ENCODE measurements at regions not wholly inside any gene's neighbourhood (a gene's known extent, or its start where the extent isn't known, plus 50 kb on each side); places are given as distances from the start of the nearest gene placed in this dataset.
"Not testable (repeated sequence)": the region's sequence is repeated elsewhere in the genome, so short reads cannot be mapped to it uniquely, and the experiment has no call there.

- DNase-seq (ENCODE audit: low read depth): no peak
These were observed 232.8 kb upstream of the MCHR2 start for GRCh38 chr6:100226811-100227210.

- not testable (repeated sequence) for DNase-seq (ENCODE audit: low read depth)
These were observed 229.9 kb upstream of the MCHR2 start for GRCh38 chr6:100223952-100224351.

DNA sequence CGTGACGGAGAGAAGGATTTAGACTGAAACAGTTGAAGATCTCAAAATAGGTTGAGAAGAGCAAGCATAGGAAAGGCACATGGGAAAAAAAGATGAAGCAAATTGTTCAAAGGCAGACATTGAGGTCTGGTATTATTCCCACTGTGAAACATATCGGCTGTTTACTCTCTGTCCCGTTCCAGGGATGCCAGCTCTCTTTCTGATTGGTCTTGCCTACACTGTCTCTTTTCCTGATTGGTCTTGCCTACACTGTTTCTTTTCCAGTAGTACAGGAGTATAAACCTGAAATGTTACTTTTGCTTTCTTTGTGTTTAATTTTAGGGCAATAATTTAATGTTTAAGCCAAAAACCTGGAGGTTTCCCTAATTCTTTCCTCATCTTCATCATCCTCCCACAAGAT, 226.5 kb upstream of the MCHR2 start:
- DNase-seq (ENCODE audit: low read depth): no peak

DNA sequence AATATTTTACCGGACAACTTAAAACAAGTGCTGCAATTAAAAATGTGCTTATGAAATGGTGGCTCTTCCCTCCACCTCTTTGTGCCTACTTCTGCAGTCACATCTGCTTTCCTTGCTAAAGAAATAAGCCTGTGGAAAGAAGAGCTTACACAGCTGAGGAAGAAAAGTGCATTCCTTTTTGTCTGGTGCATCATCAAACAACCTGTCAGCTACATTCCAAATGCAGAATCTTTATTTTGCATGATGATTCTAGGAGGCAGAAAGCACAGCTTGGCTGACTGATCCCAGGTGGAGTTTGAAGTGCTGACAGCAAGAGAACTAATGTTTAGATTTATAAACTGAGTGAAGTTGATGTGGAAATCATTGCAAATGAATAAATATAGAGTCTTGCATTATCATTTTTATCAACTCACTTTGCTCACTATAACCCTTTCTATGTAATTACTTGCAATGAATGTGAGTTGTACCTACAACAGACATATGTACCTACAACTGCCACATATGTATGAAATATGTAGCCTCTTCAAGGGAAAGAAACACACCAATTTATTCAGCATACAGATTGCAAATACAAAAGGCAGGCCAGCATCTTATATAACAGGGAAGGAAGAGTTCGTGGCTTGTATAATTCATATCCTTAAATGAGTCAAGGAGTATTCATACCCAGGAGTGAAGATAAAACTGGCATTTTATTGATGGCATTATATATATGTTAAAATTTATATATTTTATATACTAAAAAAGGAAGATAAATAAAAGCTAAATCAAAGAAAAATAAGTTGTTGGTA, 223.4 kb upstream of the MCHR2 start:
- DNase-seq (ENCODE audit: low read depth): no peak

- no peak for DNase-seq (ENCODE audit: low read depth)
These were observed 222.7 kb upstream of the MCHR2 start for GRCh38 chr6:100216760-100217159.

GRCh38 chr6:100212131-100212530, 218.1 kb upstream of the MCHR2 start:
- DNase-seq (ENCODE audit: low read depth): no peak

GRCh38 chr6:100210137-100211117, 216.4 kb upstream of the MCHR2 start:
- no peak for DNase-seq (ENCODE audit: low read depth)

DNA sequence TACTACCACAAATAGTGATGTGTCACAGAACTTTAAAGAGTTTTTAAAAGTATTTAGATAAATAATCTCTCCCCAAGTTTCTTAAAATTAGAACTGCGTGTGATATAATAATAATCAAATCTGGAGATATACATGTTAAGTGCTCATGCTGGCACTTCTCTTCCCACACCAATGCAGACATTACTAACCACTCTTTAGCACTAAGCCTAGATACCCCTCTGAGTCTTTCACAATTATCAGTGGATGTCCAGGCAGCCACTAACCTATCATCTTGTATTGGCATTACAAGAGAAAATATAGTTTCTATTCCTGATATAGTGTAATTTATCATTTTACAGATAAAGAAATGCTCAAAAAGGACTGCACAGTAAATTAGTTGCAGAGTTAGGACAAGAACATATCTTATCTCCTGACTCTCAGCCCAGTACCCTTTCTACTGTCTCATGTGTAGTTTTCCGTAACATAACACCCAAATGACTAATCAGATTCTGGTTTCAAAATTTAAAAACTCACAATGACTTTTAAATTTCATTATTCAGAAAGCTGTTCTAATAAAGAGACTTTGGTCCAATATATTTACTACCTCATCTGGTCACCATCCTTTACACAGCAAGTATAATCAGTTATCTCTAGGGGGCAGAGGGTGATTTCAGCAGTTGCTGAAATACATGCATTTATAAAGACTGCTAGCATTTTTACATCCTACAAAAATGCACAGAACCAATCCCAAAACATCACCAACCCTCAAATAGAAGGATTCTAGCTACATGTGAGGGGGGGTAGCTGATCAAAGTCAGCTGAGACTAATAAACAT, 215.5 kb upstream of the MCHR2 start:
- DNase-seq (ENCODE audit: low read depth): no peak

GRCh38 chr6:100203400-100203799, 209.4 kb upstream of the MCHR2 start:
- no peak for DNase-seq (ENCODE audit: low read depth)

DNA sequence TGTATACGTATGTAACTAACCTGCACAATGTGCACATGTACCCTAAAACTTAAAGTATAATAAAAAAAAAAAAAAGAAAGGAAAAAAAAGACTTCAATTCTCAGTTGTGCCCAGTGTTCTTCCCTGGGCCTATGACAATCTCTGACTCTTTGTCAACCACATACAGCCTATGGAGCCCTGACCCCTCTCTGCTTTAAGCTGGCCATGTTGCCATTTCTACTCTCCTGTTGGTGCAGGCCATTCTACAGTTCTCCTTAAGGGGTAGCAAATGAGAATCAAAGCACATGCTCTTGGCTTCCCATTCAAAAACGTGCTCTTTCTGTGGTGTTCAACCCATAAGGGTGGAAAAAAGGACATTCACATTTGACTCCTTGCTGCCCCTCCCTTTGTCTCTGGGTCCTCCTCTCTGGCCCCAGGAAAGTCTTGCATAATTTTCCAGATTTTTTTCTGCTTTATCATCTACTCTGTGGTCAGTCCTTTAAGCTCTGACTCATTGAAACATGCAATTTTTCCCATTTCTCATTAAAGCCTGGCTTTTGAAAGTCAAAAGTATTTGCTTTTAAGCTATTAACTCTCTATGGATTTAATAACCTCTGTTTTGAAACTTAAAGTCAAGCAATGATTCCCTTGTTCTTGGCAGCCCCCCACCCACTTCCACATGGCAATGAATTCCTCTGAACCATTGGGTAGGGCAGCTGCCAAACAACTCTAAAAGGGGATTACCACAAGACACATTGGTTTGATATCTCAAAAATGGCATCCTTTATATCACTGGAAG, 208.6 kb upstream of the MCHR2 start:
- no peak for DNase-seq (ENCODE audit: low read depth)

GRCh38 chr6:100196214-100196982, 202.4 kb upstream of the MCHR2 start:
- not testable (repeated sequence) for DNase-seq (ENCODE audit: low read depth)

- not testable (repeated sequence) for DNase-seq (ENCODE audit: low read depth)
These were observed 201.2 kb upstream of the MCHR2 start for GRCh38 chr6:100195244-100195643.

DNA sequence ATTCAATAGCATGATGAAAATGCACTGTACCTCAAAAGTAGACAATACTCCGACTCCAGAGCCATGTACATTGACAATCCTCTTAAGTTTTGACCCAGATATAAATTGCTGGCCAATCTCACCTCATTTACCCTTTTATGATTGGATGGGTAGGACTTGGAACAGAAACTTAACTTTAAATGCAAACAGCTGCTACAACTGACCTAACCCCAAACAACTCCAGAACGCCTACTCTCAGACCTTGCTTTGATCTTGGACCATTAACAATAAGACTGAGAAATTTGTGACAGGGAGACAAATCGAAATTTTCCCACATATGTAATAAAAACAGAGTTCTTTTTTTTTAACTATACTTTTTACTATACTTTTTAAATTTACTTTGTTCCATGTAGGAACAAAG, 200.5 kb upstream of the MCHR2 start:
- DNase-seq (ENCODE audit: low read depth): no peak

DNA sequence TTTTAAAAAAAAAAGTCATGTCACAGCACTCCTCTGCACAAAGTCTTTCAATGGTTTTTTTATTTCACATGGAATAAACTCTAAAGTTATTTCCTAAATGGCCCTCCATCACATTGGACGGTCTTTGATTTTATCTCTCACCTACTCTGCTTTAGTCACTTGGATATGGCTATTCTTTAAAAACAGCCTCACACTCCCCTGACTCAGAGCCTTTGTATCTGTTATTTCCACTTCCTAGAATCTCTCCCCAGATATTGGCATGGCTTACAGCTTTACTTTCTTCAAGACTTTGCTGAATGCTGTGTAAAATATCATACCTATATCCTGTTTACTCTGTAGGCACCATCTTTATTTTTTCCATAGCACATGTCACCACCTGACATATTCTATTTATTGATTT, 194.7 kb upstream of the MCHR2 start:
- no peak for DNase-seq (ENCODE audit: low read depth)

DNA sequence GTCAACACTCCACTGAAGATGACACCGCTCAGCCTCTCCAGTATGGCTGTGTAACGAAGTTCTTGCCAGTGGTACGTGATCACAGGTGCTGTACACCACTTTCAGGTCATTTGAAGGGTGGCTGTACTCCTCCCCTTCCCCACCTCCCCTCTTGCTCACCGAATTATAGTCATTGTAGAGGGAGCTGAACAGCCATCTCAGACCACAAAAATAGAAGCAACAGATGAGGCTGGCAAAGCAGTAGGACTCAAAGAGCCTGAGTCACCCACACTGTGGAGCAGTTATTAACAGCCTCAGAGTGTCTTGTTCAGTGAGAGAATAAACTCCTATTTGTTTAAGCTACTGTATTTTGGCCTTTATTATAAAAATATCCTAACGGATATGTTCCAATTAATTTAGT, 192.5 kb upstream of the MCHR2 start:
- DNase-seq (ENCODE audit: low read depth): no peak

GRCh38 chr6:100185615-100186014, 191.6 kb upstream of the MCHR2 start:
- no peak for DNase-seq (ENCODE audit: low read depth)

- no peak for DNase-seq (ENCODE audit: low read depth)
These were observed 190.4 kb upstream of the MCHR2 start for GRCh38 chr6:100184473-100184872.

- no peak for DNase-seq (ENCODE audit: low read depth)
These were observed 188.3 kb upstream of the MCHR2 start for GRCh38 chr6:100182313-100182712.

DNA sequence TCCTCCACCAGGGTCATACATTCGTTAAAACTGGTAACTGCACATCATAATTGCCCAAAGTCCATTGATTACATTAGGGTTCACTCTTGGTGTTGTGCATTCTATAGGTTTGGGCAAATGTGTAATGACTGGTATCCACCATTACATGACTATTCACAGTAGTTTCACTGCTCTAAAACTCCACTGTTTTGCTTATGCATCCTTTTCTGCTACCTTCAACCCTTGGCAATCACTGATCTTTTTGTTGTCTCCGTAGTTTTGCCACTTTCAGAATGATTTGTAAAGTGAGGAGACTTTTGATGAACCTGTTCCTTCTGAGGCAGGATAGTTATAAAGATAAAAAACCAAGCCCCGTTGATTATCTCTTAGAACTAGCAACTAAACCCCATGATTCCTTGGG, 187.3 kb upstream of the MCHR2 start:
- no peak for DNase-seq (ENCODE audit: low read depth)

- no peak for DNase-seq (ENCODE audit: low read depth)
These were observed 185.6 kb upstream of the MCHR2 start for GRCh38 chr6:100179576-100179975.

- no peak for DNase-seq (ENCODE audit: low read depth)
These were observed 183.9 kb upstream of the MCHR2 start for GRCh38 chr6:100177956-100178355.

All from CMK (cell line).